WTC11 (cell line): ENCODE measurements at regions not wholly inside any gene's neighbourhood (a gene's known extent, or its start where the extent isn't known, plus 50 kb on each side); places are given as distances from the start of the nearest gene placed in this dataset.

Experiments
- TF ChIP-seq, protein P1 (sequence below): fragments of 200-600 bp; IDR thresholded peaks from 2 replicates; pipeline ENCODE4 v1.8.0; 2022; ENCODE audit warnings: antibody characterized with exemption
- TF ChIP-seq, protein P2 (sequence below): sonication (generic); formaldehyde crosslinking; IDR thresholded peaks from 2 replicates; pipeline ENCODE4 v1.8.1; 2022; ENCODE audit warnings: low read depth, missing genetic modification reagents, borderline replicate concordance
- TF ChIP-seq, protein P3 (sequence below): sonication (generic); formaldehyde crosslinking; IDR thresholded peaks from 2 replicates; pipeline ENCODE4 v1.8.1; 2023; ENCODE audit warnings: mild to moderate bottlenecking, missing genetic modification reagents, moderate library complexity

DNA sequence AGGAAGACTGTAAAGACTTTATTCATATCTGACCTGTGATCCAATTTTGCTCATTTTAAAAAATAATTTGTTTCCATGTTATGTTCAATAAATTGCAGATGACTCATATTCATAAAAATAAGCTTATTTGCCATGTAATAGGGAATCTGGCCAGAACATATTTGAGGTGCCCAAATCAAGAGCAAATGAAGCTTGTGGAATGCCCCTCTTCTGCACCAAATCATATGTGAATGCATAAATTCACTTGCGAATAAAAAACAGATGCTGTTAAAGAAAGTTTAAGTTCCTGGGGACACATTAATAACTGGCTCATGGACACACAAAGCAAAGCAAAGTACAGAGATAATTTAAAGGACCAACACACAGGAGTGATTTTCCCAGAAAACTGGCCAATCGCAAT lies 279.0 kb upstream of the CDH2 start:
- TF ChIP-seq, protein P1, sequence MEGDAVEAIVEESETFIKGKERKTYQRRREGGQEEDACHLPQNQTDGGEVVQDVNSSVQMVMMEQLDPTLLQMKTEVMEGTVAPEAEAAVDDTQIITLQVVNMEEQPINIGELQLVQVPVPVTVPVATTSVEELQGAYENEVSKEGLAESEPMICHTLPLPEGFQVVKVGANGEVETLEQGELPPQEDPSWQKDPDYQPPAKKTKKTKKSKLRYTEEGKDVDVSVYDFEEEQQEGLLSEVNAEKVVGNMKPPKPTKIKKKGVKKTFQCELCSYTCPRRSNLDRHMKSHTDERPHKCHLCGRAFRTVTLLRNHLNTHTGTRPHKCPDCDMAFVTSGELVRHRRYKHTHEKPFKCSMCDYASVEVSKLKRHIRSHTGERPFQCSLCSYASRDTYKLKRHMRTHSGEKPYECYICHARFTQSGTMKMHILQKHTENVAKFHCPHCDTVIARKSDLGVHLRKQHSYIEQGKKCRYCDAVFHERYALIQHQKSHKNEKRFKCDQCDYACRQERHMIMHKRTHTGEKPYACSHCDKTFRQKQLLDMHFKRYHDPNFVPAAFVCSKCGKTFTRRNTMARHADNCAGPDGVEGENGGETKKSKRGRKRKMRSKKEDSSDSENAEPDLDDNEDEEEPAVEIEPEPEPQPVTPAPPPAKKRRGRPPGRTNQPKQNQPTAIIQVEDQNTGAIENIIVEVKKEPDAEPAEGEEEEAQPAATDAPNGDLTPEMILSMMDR: no peak
- TF ChIP-seq, protein P2, sequence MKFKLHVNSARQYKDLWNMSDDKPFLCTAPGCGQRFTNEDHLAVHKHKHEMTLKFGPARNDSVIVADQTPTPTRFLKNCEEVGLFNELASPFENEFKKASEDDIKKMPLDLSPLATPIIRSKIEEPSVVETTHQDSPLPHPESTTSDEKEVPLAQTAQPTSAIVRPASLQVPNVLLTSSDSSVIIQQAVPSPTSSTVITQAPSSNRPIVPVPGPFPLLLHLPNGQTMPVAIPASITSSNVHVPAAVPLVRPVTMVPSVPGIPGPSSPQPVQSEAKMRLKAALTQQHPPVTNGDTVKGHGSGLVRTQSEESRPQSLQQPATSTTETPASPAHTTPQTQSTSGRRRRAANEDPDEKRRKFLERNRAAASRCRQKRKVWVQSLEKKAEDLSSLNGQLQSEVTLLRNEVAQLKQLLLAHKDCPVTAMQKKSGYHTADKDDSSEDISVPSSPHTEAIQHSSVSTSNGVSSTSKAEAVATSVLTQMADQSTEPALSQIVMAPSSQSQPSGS (CRISPR knock-in tag): no peak
- TF ChIP-seq, protein P3, sequence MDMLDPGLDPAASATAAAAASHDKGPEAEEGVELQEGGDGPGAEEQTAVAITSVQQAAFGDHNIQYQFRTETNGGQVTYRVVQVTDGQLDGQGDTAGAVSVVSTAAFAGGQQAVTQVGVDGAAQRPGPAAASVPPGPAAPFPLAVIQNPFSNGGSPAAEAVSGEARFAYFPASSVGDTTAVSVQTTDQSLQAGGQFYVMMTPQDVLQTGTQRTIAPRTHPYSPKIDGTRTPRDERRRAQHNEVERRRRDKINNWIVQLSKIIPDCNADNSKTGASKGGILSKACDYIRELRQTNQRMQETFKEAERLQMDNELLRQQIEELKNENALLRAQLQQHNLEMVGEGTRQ (CRISPR knock-in tag): no peak
